Vagina (tissue), 2 donors: ENCODE measurements at regions not wholly inside any gene's neighbourhood (a gene's known extent, or its start where the extent isn't known, plus 50 kb on each side); places are given as distances from the start of the nearest gene placed in this dataset.

Experiments used
- DNase-seq, 2 donors: peaks; one replicate each; pipeline ENCODE4 v3.0.0-alpha.2; 2017; ENCODE audit errors: extremely low spot score in 2 of 2
- H3K27ac ChIP-seq: fragments of 200-600 bp; sonication (generic); one replicate; pipeline ENCODE4 v1.5.1; 2019
- H3K27me3 ChIP-seq: fragments of 200-600 bp; sonication (generic); one replicate; pipeline ENCODE4 v1.5.1; 2019
- H3K36me3 ChIP-seq, 2 donors: fragments of 200-600 bp; sonication (generic); one replicate each; pipeline ENCODE4 v1.5.1; 2017 to 2019
- H3K4me1 ChIP-seq: fragments of 200-600 bp; sonication (generic); one replicate; pipeline ENCODE4 v1.5.1; 2019
- H3K4me3 ChIP-seq, 2 donors: fragments of 200-600 bp; sonication (generic); 1 replicate in 1 of 2; 2 replicates in 1 of 2; pipeline ENCODE4 v1.5.1; 2016 to 2019
- H3K9me3 ChIP-seq: fragments of 200-600 bp; sonication (generic); one replicate; pipeline ENCODE4 v1.5.1; 2019
- POLR2A ChIP-seq, 2 donors: fragments of 450-650 bp; IDR thresholded peaks; one replicate each; pipeline ENCODE4 v1.6.1; 2017; ENCODE audit warnings: antibody characterized with exemption in 2 of 2, mild to moderate bottlenecking in 2 of 2, moderate library complexity in 2 of 2
- POLR2AphosphoS5 ChIP-seq, 2 donors: sonication (generic); formaldehyde crosslinking; IDR thresholded peaks; one replicate each; pipeline ENCODE4 v1.9.0; 2017; ENCODE audit warnings: antibody characterized with exemption in 2 of 2, mild to moderate bottlenecking in 2 of 2, low read depth in 1 of 2; ENCODE audit not compliant: insufficient read depth in 1 of 2
- intact Hi-C: fragments of 100-400 bp; cut with DNase I; formaldehyde crosslinking; loops from one replicate; pipeline ENCODE4 v1.15.1; 2023
- TF ChIP-seq, protein P1 (sequence below), 3 experiments: fragments of 450-650 bp in 2 of 3; fragments of 200-600 bp in 1 of 3; sonication (generic) in 1 of 3; IDR thresholded peaks; one replicate each; pipeline ENCODE4 v1.5.1; 2017 to 2019; ENCODE audit warnings: antibody characterized with exemption in 3 of 3, mild to moderate bottlenecking in 2 of 3, moderate library complexity in 2 of 3

DNA sequence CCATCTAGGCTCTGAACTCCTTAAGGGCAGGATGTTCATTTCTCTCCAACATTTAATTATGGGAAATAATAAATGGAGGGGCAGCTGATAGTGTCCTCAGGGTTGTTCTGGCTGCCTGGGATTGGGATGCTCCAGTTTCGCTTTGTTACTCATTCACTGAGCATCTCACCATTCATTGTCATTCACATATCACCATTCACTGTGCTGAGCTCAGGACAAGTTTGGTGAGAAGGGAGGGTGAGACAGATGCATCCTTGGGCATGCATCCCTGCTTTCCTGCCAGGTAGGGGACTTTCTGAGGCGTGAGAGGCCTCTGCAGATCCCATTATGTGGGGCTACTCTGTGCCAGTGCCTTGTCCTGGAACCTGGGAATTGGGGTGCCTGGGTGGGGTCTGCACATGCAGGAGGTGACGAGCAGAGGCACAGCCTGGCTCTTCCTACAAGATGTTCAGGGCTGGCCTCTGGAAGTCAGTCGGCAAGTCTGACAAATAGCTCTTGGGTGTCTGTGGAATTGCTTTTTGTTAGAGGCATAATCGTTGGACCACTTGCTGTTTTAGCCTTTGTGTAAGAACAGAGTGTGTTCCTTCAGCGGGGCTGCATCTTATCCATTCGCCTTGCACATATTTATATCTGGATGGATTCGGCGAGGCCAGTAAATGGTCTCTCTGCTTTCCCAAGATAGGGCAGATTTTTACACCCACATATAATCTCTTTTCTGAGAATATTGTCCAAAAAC lies 323.2 kb upstream of the THSD7B start:
- no peaks in the 10 kb centered on the region for H3K36me3 ChIP-seq
- no peaks in the 10 kb centered on the region for H3K9me3 ChIP-seq
- no peaks in the 10 kb centered on the region for H3K27me3 ChIP-seq
- no peak overlapping the region for H3K4me3 ChIP-seq
- no peaks in the 10 kb centered on the region for H3K4me1 ChIP-seq
- DNase-seq: no peak
- intact Hi-C loops: no loop called here
- no peak for TF ChIP-seq POLR2A (IDR thresholded peaks at IDR 0.05)
- TF ChIP-seq, protein P1, sequence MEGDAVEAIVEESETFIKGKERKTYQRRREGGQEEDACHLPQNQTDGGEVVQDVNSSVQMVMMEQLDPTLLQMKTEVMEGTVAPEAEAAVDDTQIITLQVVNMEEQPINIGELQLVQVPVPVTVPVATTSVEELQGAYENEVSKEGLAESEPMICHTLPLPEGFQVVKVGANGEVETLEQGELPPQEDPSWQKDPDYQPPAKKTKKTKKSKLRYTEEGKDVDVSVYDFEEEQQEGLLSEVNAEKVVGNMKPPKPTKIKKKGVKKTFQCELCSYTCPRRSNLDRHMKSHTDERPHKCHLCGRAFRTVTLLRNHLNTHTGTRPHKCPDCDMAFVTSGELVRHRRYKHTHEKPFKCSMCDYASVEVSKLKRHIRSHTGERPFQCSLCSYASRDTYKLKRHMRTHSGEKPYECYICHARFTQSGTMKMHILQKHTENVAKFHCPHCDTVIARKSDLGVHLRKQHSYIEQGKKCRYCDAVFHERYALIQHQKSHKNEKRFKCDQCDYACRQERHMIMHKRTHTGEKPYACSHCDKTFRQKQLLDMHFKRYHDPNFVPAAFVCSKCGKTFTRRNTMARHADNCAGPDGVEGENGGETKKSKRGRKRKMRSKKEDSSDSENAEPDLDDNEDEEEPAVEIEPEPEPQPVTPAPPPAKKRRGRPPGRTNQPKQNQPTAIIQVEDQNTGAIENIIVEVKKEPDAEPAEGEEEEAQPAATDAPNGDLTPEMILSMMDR (IDR thresholded peaks at IDR 0.05): no peak
- no peak for TF ChIP-seq POLR2AphosphoS5 (IDR thresholded peaks at IDR 0.05; ENCODE audit: insufficient read depth in 1 of 2, low read depth in 1 of 2)
- no peak overlapping the region for H3K27ac ChIP-seq

DNA sequence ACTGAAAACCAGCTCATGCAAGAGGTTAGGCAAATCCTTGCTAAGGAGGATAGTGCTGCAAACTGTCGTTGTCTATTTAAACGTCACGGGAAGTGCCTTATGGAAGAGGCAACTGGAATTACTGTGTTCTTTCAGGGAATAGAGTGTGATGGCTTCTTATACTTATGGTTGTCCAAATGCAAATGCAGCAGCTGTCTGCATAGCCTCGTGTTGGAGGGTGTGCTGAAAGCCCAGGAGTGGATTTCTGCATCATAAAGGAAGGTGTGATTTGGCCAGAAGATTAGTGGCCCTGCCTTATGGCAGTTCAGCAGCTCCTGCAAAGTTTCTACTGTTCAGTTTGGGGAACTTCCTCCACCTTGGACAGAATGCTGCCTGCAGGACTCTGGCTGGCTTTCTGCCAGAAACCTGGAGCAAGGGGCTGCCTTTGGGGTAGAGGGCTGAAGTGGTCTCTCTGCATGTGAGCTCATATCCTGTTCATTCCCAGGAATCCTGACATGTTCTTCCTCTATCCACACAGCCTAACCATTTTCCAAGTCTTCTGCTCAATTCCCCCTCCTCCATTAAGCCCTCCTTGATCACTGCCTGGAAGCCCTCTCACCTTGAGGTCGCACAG lies 321.2 kb upstream of the CXCR4 start:
- DNase-seq: no peak
- Histone ChIP-seq H3K9me3 (no peaks in the 10 kb centered on the region), H3K36me3 (no peaks in the 10 kb centered on the region), H3K4me1 (no peaks in the 10 kb centered on the region), H3K4me3 (no peak overlapping the region), H3K27ac (no peak overlapping the region), H3K27me3 (no peaks in the 10 kb centered on the region)
- TF ChIP-seq POLR2AphosphoS5 (IDR thresholded peaks at IDR 0.05; ENCODE audit: insufficient read depth in 1 of 2, low read depth in 1 of 2) (no peak), POLR2A (IDR thresholded peaks at IDR 0.05) (no peak)
- intact Hi-C loops: no loop called here

DNA sequence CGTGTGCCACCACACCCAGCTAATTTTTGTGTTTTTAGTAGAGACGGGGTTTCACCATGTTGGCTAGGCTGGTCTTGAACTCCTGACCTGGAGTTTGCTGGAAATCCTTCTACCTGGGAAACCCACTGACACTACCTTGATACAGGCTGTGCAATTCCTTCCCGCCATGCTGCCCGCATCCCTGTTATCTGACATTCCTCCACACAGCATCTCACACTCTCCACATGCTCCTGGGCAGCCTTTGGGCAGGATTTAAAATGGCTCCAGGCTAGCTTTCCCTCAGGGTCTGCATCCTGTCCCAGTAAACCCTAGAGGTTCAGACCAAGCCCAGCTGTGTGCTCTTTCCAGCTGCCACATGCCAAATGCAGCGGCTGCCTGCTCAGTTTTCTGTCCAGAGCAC lies 319.5 kb upstream of the CXCR4 start:
- Histone ChIP-seq H3K27me3 (no peaks in the 10 kb centered on the region), H3K27ac (no peak overlapping the region)
- no peak for DNase-seq

DNA sequence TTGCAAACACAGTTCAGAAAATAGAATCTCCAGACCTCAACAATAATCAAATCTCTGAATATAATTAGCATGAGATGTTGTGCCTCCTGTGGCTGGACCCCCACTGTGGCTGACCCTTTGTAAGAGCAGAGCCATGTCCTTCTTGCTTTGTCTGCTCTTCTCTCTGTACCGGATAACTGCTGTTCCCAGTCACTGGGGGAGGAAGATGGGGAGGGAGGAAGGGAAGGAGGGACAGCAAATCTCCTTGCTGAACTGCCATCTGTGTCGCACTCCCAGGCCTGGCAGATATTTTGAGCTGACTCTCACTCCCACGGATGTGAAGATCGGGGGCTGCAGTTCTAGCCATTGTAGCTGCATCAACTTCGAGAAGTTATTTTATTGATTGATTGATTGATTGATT lies 319.0 kb upstream of the CXCR4 start:
- Histone ChIP-seq H3K4me3 (no peak overlapping the region), H3K4me1 (no peaks in the 10 kb centered on the region), H3K27ac (no peak overlapping the region), H3K9me3 (no peaks in the 10 kb centered on the region), H3K27me3 (no peaks in the 10 kb centered on the region), H3K36me3 (no peaks in the 10 kb centered on the region)
- no peak for TF ChIP-seq POLR2A (IDR thresholded peaks at IDR 0.05)
- no peak for TF ChIP-seq POLR2AphosphoS5 (IDR thresholded peaks at IDR 0.05; ENCODE audit: insufficient read depth in 1 of 2, low read depth in 1 of 2)
- TF ChIP-seq, protein P1 (IDR thresholded peaks at IDR 0.05): no peak
- intact Hi-C loops: no loop called here
- no peak for DNase-seq

More for the DNA sequence above, 319.5 kb upstream of the CXCR4 start:
- TF ChIP-seq POLR2AphosphoS5 (IDR thresholded peaks at IDR 0.05; ENCODE audit: insufficient read depth in 1 of 2, low read depth in 1 of 2) (no peak), POLR2A (IDR thresholded peaks at IDR 0.05) (no peak)
- TF ChIP-seq, protein P1 (IDR thresholded peaks at IDR 0.05): no peak
- H3K4me3 ChIP-seq: no peak overlapping the region
- no peaks in the 10 kb centered on the region for H3K4me1 ChIP-seq
- H3K36me3 ChIP-seq: no peaks in the 10 kb centered on the region
- no peaks in the 10 kb centered on the region for H3K9me3 ChIP-seq
- intact Hi-C loops: no loop called here

DNA sequence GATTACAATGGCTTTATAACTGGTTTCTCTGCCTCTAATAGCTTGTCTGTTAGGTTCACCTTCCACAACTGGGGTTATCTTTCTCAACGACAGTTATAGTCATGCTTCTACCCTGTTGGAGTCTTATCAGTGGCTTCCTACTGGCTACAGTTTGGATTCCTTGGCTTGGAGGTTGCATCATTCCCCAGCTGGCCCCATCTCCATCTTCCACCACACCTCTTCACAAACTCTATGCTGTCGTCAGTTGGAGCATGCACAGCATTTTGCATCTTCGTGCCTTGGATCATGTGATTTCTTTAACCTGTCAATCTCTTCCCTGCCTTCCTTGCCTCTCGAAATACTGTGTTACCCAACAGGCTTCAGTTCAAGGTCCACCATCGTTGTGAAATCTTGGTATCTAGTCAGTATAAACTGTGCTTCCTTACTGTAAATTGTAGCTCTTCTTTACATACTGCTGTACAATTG lies 316.3 kb upstream of the CXCR4 start:
- Histone ChIP-seq H3K27me3 (no peaks in the 10 kb centered on the region), H3K4me1 (no peaks in the 10 kb centered on the region), H3K9me3 (no peaks in the 10 kb centered on the region), H3K27ac (no peak overlapping the region), H3K36me3 (no peaks in the 10 kb centered on the region), H3K4me3 (no peak overlapping the region)
- TF ChIP-seq POLR2AphosphoS5 (IDR thresholded peaks at IDR 0.05; ENCODE audit: insufficient read depth in 1 of 2, low read depth in 1 of 2) (no peak), POLR2A (IDR thresholded peaks at IDR 0.05) (no peak)
- TF ChIP-seq, protein P1 (IDR thresholded peaks at IDR 0.05): no peak
- no peak for DNase-seq
- intact Hi-C loops: no loop called here
